ENCODE measurements at regions not wholly inside any gene's neighbourhood (a gene's known extent, or its start where the extent isn't known, plus 50 kb on each side); places are given as distances from the start of the nearest gene placed in this dataset.
A peak's percentile ranks its signal among the peaks of the same experiment; 100 is the strongest.
"Not testable (repeated sequence)": the region's sequence is repeated elsewhere in the genome, so short reads cannot be mapped to it uniquely, and the experiment has no call there.

- no peak for DNase-seq (ENCODE audit: low read depth)
Observed at GRCh38 chr7:131020759-131021261, 286.8 kb upstream of the KLF14 start.

GRCh38 chr7:131021460-131021859 lies 287.5 kb upstream of the KLF14 start:
- DNase-seq (ENCODE audit: low read depth), result no peak

GRCh38 chr7:131021902-131022301 lies 287.9 kb upstream of the KLF14 start:
- DNase-seq (ENCODE audit: low read depth), result no peak

- DNase-seq (ENCODE audit: low read depth), result no peak
Observed at GRCh38 chr7:131026297-131027000, 292.4 kb upstream of the KLF14 start.

GRCh38 chr7:131027287-131027773 lies 293.3 kb upstream of the KLF14 start:
- DNase-seq (ENCODE audit: low read depth), result peak; percentile 94

- no peak for DNase-seq (ENCODE audit: low read depth)
Observed at GRCh38 chr7:131028295-131028694, 294.3 kb upstream of the KLF14 start.

- no peak for DNase-seq (ENCODE audit: low read depth)
Observed at GRCh38 chr7:131029002-131029401, 295.0 kb upstream of the KLF14 start.

GRCh38 chr7:131031099-131031868 lies 296.4 kb upstream of the MKLN1 start:
- DNase-seq (ENCODE audit: low read depth), result no peak

- no peak for DNase-seq (ENCODE audit: low read depth)
Observed at GRCh38 chr7:131032786-131033185, 294.9 kb upstream of the MKLN1 start.

GRCh38 chr7:131034166-131034881 lies 293.4 kb upstream of the MKLN1 start:
- no peak for DNase-seq (ENCODE audit: low read depth)

- DNase-seq (ENCODE audit: low read depth), result no peak
Observed at GRCh38 chr7:131035088-131035770, 292.4 kb upstream of the MKLN1 start.

- no peak for DNase-seq (ENCODE audit: low read depth)
Observed at GRCh38 chr7:131038153-131038552, 289.5 kb upstream of the MKLN1 start.

- DNase-seq (ENCODE audit: low read depth), result no peak
Observed at GRCh38 chr7:131039355-131039762, 288.3 kb upstream of the MKLN1 start.

- no peak for DNase-seq (ENCODE audit: low read depth)
Observed at GRCh38 chr7:131039836-131040235, 287.8 kb upstream of the MKLN1 start.

- no peak for DNase-seq (ENCODE audit: low read depth)
Observed at GRCh38 chr7:131040467-131040932, 287.2 kb upstream of the MKLN1 start.

- not testable (repeated sequence) for DNase-seq (ENCODE audit: low read depth)
Observed at GRCh38 chr7:131041012-131041695, 286.5 kb upstream of the MKLN1 start.

GRCh38 chr7:131042269-131043160 lies 285.2 kb upstream of the MKLN1 start:
- DNase-seq (ENCODE audit: low read depth), result no peak

GRCh38 chr7:131045526-131045925 lies 282.1 kb upstream of the MKLN1 start:
- DNase-seq (ENCODE audit: low read depth), result no peak

GRCh38 chr7:131046246-131046645 lies 281.4 kb upstream of the MKLN1 start:
- DNase-seq (ENCODE audit: low read depth), result no peak

- DNase-seq (ENCODE audit: low read depth), result no peak
Observed at GRCh38 chr7:131047651-131048304, 279.9 kb upstream of the MKLN1 start.
